Fibroblast of villous mesenchyme (primary cell): ENCODE measurements at regions not wholly inside any gene's neighbourhood (a gene's known extent, or its start where the extent isn't known, plus 50 kb on each side); places are given as distances from the start of the nearest gene placed in this dataset.
A peak's percentile ranks its signal among the peaks of the same experiment; 100 is the strongest.

ENCODE experiments used
- DNase-seq: peaks from one replicate; pipeline ENCODE4 v3.0.0-alpha.2; 2010; ENCODE audit warnings: low read depth
- H3K4me3 ChIP-seq: 2 replicates; pipeline ENCODE4 v1.5.1; 2011; ENCODE audit warnings: low read depth, mild to moderate bottlenecking, low read length
- CTCF ChIP-seq: IDR thresholded peaks from 2 replicates; pipeline ENCODE4 v1.5.1; 2012; ENCODE audit warnings: low read depth, mild to moderate bottlenecking, low read length; ENCODE audit not compliant: insufficient read depth

- TF ChIP-seq CTCF, result no peak
- no peak for DNase-seq
- H3K4me3 ChIP-seq, result no peak overlapping the region
These were observed 413.9 kb downstream of the HGF start for GRCh38 chr7:81355911-81356310.

GRCh38 chr7:81349044-81349443 is 420.8 kb downstream of the HGF start:
- H3K4me3 ChIP-seq, result no peak overlapping the region
- DNase-seq, result no peak
- no peak for TF ChIP-seq CTCF

DNA sequence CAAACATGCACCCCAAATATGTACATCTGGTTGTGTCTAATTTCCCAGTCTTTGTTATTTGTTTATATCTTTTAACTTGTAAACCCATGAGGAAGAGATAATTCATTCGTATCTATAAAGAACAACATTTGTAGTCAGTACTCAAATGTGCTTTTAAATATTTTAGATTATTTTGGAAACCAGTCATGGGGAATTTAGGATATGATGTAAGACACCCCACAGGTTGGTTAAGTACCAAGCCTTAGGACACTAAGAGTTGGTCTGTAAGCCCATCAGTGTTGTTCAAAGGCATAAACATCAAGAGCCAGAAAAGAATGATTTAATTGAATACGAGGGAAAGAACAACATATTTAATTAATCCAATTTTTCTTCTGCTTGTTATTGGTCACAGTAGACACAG is 421.1 kb upstream of the SEMA3C start:
- TF ChIP-seq CTCF, result no peak
- DNase-seq, result peak; percentile 75
- H3K4me3 ChIP-seq, result no peak overlapping the region

DNA sequence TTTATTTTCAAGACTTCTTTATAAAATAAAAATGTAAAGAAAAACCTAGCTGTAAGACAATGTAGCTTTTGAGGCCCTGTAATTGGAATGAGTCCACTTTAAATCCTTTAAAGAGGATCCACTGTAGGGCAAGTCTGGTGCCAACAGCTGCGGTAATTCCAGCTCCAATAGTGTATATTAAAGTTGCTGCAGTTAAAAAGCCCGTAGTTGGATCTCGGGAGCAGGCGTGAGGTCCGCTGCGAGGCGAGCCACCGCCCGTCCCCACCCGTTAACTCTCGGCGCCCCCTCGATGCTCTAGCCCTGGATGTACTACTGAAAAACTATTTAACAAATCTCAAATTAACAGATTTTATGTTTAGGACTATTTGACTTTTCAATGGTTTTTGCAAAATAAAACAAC is 414.7 kb upstream of the SEMA3C start:
- TF ChIP-seq CTCF, result no peak
- H3K4me3 ChIP-seq, result no peak overlapping the region
- no peak for DNase-seq

GRCh38 chr7:81333004-81333403 is 414.2 kb upstream of the SEMA3C start:
- DNase-seq, result peak; percentile 43
- TF ChIP-seq CTCF, result no peak
- H3K4me3 ChIP-seq, result no peak overlapping the region

DNA sequence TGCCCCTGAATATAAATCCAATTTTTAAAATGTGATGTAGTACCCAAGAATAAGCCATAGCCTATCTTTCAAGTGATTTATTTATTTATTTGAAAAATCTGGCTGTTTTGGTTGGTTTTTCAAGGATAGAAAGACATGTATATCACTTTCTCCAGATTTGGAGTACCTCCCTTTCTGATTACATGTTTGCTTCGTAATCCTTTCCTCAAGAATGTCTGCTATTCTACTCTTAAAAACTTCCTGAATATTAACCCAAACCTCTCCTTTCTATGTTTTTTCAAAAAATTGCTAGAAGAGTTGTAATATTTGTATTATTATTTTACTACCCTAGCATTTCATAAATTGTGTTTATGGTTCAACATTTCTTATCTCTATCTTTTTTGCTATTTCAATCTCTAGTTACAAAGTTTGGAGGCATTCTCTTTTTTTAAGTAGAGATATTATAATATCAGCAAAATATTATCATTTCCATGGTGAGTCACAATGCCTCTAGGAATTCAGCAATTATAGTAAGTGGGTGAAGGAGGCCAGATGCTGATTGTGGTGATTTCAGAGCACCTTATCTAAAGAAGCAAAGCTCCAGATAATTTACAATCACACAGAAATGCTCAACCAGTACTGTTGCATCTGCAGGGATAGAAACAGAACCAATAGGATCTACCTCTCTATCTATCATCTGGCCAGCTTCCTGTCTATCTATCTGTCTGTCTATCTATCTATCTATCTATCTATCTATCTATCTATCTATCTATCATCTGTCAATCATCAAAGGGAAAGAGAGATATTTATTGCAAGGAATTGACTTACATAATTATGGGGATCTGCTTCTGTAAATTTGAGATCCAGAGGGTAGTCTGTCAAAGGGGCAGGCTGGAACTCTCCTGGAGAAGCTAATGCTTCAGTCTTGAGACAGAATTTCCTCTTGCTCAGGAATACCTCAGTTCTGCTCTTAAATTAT is 412.5 kb upstream of the SEMA3C start:
- H3K4me3 ChIP-seq, result no peak overlapping the region
- peak; percentile 79 for DNase-seq
- no peak for TF ChIP-seq CTCF
